Sigmoid colon (tissue), 4 donors: ENCODE measurements at regions not wholly inside any gene's neighbourhood (a gene's known extent, or its start where the extent isn't known, plus 50 kb on each side); places are given as distances from the start of the nearest gene placed in this dataset.

Source experiments
- POLR2A ChIP-seq, 2 donors: fragments of 450-650 bp; IDR thresholded peaks; one replicate each; pipeline ENCODE4 v1.6.1; 2016; ENCODE audit warnings: antibody characterized with exemption in 2 of 2, mild to moderate bottlenecking in 2 of 2, moderate library complexity in 2 of 2
- POLR2AphosphoS5 ChIP-seq, 4 donors: sonication (generic); formaldehyde crosslinking; IDR thresholded peaks; one replicate each; pipeline ENCODE4 v1.6.1; 2017; ENCODE audit warnings: antibody characterized with exemption in 4 of 4

- TF ChIP-seq POLR2A (IDR thresholded peaks at IDR 0.05), result no peak
- no peak for TF ChIP-seq POLR2AphosphoS5 (IDR thresholded peaks at IDR 0.05)
Observed at GRCh38 chr16:52630711-52631110, 83.8 kb upstream of the TOX3 start.
